ENCODE measurements at regions not wholly inside any gene's neighbourhood (a gene's known extent, or its start where the extent isn't known, plus 50 kb on each side); places are given as distances from the start of the nearest gene placed in this dataset.

DNA sequence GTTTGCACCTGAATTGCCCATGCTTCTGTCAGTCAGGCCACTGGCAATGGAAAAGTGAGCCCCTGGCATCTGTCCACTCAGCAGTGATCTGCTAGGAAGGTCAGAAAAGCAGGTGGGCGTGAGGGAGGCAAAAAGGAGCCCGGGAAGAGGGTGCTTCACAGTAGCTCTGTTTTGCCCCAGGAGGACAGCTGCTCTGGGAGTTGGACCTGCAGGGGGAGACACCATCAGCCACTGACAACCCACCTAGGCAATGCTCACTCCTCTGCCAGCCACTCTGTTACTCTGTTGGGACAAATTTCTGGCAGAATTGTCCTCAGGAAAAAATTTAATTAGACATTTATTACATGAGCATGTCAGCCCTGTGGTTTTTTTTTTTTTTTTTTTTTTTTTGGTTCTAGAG lies 146.4 kb downstream of the LRIG2 start:
- DNase-seq (ENCODE audit: low read depth) = no peak

DNA sequence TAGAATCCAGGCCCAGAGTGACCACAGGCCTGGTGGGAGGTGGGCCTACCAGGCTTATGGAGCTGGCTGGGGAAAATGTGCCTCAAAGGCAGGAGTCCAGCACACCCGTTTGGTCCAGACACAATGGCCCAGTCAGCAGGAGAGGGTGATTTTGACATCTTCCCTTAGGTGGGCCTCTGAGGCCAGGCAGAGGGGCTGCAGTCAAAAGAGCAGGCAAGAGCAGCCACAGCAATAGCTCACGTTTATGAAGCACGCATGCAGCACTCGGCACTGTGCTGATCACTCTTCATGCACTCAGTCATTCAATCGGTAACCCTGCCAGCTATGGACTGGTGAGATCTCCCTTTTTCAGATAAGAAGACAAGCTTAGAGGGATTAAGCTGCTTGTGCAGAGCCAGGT lies 146.8 kb downstream of the LRIG2 start:
- no peak for DNase-seq (ENCODE audit: low read depth)

DNA sequence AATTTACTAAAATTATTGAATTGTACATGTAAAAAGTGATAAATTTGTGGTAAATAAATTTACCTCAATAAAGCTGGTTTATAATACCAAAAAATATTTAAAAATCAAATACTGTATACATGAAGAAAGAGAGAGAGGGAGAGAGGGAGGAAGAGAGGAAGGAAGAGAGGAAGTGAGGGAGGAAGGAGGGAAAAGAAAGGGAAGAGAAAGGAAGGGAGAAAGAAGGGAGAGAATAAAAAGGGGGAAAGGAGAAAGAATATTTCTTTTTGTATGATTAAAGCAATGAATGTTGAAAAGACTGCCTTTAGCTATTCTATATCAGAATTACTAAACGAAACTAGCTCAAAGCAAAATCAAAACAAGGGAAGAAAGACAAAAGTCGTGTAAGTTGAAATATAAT lies 150.0 kb downstream of the LRIG2 start:
- DNase-seq (ENCODE audit: low read depth) = no peak

DNA sequence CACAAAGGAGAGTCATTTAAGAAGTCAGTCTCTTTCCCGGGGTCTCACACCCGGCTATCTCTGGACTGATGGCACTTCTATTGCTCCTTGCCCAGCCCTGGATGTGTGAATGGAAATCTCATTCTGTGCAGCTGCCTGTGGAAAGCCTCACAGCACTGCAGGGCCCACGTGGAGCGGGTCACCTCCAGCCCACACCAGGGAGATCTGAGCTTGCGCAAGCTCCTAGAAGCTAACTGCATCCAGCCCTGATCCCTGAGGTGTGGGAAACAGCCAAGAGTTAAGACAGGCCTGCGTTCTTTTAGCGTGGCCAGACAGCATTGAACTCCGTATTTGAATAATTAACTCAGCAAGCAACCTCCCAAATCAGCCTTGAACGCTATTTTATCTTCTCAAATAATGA lies 150.5 kb downstream of the LRIG2 start:
- DNase-seq (ENCODE audit: low read depth) = peak; percentile 28

DNA sequence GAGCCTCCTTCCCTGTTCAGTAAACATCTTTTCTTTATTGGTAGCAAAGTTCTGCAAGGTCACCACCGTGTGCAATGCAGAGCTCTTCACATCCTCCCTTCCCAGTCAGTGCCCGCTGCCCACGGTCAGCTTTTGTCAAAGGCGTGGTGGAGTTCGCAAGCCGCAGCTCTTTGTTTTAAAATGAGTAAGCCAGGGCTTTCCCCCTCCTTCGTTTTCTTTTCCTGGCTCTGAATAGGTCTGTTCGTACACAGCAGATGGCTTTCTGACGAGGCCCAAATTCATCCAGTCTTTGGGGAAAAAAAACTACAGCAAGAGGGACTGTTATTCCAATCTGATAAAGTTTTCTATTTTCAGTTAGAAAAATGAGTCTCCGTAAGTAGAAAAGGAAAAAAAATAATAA lies 153.2 kb downstream of the LRIG2 start:
- peak; percentile 38 for DNase-seq (ENCODE audit: low read depth)

DNA sequence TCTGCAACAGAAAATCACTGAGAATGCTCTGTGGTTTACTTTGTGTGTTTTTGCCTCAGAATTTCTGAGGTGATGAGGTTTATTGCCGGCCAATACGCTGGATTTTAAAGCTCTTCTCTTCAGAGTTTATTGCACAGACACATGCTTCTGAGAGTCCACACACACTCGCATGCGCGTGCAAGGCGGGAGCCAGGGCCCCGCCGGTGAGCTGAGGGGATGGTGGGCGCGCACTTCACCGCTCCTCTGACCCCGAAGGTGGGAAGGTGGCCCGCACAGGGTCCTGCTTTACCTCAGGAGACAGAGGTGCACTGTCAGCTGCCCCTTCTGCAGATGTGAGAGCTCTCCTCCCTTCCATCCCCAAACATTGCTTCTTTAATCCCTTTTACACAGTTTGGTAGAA lies 158.4 kb upstream of the MAGI3 start:
- no peak for DNase-seq (ENCODE audit: low read depth)

DNA sequence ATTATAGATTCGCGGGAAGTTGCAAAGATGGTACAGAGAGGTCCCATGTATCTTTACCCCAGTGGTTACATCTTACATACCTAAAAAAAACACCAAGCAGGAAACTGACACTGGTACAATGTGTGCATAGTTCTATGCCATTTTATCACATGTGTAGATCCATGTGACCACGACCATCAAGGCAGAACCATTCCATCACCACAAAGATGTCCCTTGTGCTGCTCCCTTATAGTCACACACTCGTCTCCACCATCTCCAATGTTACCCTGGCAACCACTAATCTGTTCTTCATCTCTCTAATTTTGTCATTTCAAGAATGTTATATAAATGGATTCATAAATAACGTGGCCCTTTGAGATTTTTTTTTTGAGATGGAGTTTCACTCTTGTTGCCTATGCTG lies 156.9 kb upstream of the MAGI3 start:
- DNase-seq (ENCODE audit: low read depth) = no peak

DNA sequence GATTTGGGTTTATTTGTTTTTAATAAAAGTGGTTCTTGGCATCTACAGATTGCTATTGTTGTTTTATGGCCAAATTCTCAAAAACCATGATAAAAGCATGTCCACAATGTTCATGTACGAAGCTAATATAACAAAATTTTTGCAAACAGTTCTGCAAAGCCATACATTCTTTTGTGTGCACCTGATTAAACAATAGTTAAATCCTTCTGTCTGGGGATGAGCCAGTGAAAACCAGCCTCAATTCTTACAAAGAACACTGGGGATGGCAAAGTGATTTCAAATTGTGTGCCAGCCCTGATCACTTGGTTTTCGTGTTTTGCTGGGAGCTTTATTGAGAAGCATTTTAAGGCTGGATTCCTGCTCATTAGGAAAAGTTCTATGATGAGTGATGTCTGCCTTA lies 149.1 kb upstream of the MAGI3 start:
- DNase-seq (ENCODE audit: low read depth) = no peak

DNA sequence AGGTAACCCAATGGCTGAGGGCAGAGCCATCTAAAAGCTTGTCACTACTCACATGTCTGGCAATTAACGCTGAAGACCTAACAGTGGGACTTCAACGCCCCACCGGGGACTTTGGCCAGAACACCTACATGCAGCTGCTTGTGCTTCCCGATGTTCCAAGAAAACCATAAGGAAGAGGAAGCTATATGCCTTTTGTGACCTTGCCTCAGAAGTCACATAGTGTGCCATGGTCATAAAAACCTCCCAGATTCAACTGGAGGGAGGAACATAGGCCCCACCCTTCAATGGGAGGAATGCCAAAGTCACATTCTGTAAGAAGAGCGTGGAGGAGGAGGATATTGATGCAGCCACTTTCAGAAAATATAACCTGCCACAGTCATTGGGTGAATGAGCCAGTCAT lies 147.8 kb upstream of the MAGI3 start:
- DNase-seq (ENCODE audit: low read depth) = no peak

DNA sequence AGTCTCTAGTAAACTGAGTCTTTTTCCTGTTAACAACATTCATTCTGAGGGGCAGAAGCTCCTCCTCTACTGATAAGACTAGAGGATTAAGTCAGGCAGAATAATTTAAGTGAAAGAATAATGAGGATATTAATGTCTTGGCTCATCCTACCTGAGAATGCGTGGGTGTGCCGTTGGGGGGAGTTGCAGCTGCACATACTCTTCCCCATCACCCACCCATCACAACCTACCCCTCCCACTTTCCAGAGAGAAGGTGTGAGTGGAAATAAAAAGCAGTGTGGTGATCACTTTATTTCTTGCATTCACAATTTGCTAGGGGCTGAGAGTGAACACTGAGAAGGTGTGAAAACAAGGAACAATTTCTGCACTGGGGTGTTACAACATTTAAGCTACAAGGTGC lies 146.8 kb upstream of the MAGI3 start:
- DNase-seq (ENCODE audit: low read depth) = no peak

DNA sequence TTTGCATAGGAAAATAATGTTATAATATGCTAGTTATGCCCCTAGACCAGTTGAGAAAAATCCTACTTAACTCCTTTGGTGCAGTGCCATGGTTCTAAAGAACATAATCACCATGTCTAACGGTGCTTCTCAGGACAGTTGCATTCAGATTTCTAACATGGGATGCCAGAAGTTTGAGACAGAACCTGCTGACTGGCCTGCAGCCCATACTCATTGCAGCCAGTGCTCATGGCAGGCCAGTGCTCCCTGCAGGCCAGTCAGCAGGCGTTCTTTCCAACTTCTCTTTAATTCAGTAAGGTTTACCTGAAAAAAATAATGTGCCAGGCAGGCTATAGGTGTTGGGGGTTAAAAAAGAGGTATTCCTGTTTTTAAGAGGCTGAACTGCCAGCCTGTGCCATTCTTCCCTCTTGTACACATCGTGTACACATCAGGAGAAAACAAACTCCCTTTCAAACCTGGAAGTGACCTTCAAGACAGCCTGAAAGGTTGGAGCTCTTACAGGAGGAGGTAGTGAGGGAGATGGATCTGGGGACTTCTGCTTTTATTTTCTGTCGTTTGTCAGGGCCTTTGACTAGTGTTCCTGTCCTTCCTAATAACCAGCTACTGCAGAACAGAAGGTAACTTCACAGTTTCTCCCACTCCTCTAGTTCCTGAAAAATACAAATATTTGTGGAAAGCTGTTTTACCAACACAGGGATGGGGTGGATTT lies 146.0 kb upstream of the MAGI3 start:
- DNase-seq (ENCODE audit: low read depth) = no peak

DNA sequence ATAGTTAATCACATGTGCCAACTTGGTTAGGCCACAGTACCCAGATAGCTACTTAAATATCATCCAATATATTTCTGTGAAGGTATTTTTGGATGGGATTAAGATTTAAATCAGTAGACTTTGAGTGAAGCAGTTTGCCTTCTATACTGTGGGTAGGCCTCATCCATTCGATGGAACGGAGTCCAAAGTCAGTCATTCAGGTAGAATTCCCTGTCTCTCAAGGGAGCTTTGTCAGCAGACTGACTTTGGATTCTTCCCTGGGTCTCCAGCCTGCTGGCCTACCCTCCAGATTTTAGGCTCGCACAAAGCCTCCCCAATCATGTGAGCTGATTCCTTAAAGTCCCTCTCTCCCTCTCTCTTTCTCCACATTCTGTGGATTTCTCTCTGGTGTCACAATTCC lies 145.1 kb upstream of the MAGI3 start:
- no peak for DNase-seq (ENCODE audit: low read depth)

DNA sequence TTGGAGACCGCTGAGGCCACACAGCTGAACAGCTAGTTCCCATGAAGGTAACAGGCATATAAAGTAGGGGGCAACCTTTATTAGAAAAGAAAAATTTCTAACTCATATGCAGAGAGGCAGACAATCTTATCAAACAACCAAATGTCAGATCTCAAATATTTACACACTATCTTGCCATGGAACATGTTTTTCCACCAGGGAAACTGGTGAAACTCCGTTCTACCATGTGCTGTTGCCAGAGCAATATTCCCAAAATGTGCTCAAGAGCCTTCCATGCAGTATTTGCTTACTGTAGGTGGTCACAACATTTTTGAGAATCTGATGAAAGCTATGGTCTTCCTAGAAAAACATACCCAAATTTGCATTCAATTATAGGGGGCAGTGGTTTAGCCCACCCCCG lies 143.4 kb upstream of the MAGI3 start:
- no peak for DNase-seq (ENCODE audit: low read depth)

DNA sequence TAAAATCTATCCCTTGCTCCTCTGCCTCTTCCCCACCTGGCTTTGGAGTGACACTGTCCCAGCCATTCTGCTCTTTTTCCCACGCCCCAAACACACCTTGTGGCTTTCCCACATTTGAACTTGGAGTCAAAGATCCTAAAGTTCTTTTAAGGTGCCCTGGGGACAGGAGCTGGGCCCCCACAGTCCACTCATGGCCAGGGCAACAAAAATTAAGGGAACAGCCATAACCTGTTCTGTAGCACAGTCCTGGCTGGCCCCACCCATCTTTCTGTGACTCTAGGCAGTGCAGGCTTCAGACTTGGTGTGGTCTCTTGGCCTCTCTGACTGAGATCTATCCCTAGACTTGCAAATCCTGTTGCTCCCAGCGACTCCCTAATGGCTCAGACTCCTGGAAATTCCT lies 143.0 kb upstream of the MAGI3 start:
- no peak for DNase-seq (ENCODE audit: low read depth)

DNA sequence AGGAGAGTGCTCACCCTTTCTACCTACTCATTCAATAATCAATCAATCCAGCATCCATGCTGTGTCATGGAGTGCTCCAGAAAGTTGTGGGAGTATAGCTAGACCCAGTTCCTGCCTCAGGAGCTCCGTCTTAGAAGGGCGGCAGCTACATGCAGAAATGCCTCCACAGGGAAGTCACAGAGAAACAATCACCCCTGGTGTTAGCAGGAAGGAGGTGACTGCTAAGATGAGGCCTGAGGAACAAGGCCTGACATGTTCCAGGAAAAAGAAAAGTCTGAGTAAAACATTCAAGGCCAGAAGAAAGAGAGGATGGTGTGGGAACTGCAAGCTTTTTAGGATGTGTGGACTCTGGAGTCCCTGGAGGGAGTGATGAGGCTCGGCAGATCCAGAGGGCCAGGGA lies 142.5 kb upstream of the MAGI3 start:
- no peak for DNase-seq (ENCODE audit: low read depth)

DNA sequence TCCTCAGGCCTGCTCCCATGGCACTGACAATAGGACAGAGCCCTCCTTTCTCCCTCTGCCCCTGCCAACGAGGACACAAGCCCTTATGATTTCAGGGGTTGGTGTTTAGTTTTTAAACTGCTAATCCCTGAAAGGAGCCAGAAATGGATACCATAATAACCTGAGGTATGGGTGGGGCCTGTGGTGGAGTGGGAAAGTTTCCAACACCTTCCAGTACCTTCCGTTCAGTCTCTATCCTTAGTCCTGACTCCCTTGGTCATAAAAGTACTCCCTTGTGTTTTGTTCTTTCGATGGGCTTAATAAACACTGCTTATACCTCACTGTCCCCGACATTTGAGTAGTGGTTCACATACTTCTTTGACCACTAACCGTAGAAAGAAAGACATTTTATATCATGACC lies 141.8 kb upstream of the MAGI3 start:
- no peak for DNase-seq (ENCODE audit: low read depth)

DNA sequence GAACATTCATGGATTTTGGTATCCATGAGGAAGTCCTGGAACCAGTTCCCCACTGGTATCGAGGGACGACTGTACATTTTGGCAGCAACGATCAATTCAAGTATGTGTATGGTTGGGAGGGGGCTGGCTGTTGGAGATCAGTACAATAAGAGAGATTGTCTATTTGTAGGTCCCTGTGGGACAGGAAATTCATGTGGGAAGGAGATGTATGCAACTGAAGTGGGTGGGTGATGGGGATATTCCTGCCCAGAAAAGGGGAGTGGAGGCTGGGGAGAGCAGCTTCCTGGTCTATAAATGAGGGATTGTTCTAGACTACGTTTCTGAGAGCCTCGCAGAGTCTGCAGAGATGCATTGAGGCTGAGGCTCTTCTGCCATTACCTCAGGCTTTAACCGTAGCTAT lies 140.2 kb upstream of the MAGI3 start:
- DNase-seq (ENCODE audit: low read depth) = no peak

DNA sequence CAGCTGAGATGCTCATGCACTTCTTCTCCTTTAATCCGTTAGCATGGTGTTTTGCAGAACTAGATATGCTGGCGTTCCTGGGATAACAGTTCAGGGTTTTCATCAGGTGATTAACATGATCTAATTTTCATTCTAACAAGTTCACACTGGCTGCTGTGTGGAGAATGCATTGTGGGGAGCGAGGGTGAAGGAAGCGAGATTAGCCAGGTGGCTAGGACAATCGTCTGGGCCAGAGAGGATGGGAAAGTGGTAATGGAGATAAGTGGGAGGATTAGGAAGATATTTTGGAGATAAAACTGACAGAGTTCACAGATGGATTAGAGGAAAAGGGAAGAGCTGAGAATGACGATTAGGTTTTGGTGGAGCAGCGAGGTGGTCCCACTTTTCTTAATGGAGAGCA lies 138.1 kb upstream of the MAGI3 start:
- DNase-seq (ENCODE audit: low read depth) = no peak

DNA sequence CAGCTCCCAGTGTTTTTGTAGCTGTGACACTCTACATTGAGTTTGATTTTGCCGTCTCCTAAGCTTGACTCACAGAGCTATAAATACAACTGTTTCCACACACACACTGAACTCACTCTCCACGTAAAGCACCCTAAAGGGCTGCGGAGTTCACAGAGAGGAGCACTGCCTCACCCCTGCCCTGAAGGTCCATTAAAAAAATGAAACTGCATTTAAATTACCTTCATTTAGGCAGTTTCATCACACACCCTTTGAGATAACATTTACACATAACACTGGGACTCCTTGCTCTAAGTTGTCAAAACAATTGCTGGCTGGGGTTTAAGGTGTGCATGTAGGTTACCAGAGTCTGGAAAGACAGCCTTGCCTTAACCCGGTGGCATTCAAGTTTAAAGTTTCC lies 137.1 kb upstream of the MAGI3 start:
- DNase-seq (ENCODE audit: low read depth) = no peak

DNA sequence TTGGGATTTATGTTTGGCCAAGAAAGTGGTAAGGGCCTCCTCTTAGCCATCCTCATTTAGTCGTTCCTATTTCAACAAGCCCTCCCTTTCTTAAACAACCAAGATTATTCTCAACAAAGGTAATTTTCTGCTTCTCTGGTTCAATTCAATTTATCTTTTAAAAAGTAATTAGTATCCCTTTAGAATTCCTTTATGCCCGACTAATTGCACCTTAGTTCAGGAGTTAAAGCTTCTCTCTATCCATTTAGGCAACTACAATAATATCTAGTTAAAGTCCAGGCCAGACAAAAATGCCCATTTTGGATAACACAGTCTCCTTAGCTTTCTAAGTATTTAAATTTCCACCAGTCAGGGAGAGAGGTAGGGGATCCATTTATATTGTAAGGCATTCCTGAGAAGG lies 136.7 kb upstream of the MAGI3 start:
- DNase-seq (ENCODE audit: low read depth) = no peak

DNA sequence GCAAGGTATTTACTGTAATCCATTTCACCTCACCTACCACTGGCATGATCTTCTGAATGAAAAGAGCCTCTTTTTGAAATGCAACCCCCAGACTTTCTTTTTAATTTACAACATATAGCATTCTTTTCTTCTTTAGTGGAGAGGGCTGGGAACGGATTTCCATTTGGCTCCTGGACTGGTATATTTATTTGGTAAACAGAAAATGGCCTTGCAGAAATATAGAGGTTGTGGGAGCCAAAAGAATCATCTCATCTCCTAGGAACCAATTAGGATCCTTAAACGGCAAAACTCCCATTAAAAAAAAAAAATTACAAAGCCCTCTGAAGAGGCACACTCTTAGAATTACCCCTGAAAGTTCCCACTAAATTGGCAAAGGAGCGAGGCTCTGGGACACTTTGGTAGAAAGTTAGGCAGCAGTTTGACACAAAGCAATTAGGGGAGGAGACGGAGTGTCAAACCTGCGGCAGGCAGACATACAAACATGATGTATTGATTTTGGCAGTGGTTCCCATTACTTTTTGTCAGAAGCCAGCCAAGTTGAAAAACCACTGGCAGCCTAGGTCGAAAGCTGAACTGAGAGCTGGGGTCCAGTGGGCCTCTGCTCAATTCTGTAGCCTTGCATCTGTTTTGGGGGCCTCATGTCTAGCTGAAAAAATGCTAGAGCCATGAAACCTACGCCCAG lies 135.1 kb upstream of the MAGI3 start:
- no peak for DNase-seq (ENCODE audit: low read depth)

DNA sequence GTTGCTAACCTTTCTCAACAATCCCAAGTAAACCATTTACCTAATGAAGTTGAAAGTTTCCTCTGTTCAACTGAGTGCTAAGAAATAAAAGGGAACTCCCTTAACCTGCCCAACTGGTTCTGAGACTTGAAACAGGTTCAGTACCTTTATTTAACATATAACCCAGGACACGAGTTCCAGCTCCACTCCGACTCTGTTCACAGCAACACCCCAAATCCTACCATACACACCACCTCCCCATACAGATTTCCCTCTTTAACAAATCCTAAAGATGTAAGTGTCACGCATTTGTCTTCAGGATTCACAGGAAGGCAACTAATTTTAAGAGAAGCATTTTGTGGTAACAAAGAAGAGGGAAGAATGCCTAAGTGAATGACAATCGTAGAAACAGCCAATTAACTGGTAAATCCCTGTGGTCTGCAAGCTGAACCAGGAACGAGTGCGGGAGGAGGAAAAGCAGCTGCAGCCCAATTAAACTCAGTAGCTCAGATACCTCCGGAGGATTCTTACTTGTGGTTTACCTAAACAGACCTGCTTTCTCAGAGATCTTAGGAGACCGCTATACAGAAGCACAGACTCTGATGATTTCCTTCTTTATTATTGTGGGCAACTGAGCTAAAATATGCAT lies 134.5 kb upstream of the MAGI3 start:
- DNase-seq (ENCODE audit: low read depth) = no peak

DNA sequence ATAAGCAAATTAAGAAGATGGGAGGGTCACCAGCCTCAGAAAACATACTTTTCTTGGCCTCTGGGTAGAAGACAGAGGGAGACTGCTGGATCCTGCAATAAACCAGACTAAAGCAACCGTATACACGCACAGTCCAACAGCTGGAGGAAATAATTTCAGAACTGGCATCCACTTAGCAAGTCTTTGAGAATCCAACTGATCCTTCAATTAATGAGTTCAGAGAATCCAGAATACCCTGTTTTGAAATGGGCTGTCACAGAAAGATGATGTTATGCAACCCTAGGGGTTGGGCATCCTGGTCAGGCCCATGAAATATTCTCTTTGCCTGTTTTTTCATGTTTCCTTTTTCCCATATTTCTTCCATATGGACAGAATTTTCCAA lies 134.0 kb upstream of the MAGI3 start:
- no peak for DNase-seq (ENCODE audit: low read depth)

DNA sequence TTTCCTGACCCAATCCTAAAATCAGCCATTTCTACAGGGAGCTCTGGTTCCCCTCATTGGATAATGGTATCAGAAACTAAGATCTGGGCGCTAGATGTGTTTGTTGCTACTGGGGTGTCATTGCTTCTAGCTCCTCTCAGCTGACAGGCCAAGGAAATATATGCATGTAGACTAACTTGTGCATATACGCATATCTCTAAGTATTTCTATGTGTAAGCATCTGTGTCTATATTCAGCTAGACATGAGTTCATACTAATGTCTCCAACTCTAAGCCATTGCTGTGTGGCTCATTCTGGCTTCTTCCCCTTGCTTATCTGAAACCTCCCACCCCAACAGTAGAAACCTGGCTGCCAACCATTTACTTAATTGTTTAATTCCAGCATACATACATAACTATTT lies 130.3 kb upstream of the MAGI3 start:
- DNase-seq (ENCODE audit: low read depth) = no peak

Measured in forelimb muscle (tissue), 1 donor.